Suprapubic skin (tissue), 4 donors: ENCODE measurements at regions not wholly inside any gene's neighbourhood (a gene's known extent, or its start where the extent isn't known, plus 50 kb on each side); places are given as distances from the start of the nearest gene placed in this dataset.

ENCODE experiments used
- CTCF ChIP-seq, 2 donors: fragments of 200-600 bp in 1 of 2; fragments of 450-650 bp in 1 of 2; sonication (generic) in 1 of 2; IDR thresholded peaks; one replicate each; pipeline ENCODE4 v1.5.1; 2016 to 2019; ENCODE audit warnings: antibody characterized with exemption in 2 of 2, mild to moderate bottlenecking in 1 of 2, moderate library complexity in 1 of 2
- POLR2A ChIP-seq, 2 donors: fragments of 450-650 bp; IDR thresholded peaks; one replicate each; pipeline ENCODE4 v1.6.1; 2017; ENCODE audit warnings: antibody characterized with exemption in 2 of 2, mild to moderate bottlenecking in 2 of 2, moderate library complexity in 2 of 2
- POLR2AphosphoS5 ChIP-seq, 3 donors: sonication (generic); formaldehyde crosslinking; IDR thresholded peaks; one replicate each; pipeline ENCODE4 v1.6.1; 2017; ENCODE audit warnings: antibody characterized with exemption in 3 of 3

GRCh38 chr15:88348579-88349230 lies 92.2 kb upstream of the NTRK3 start:
- TF ChIP-seq POLR2A (IDR thresholded peaks at IDR 0.05) (no peak), CTCF (IDR thresholded peaks at IDR 0.05) (no peak), POLR2AphosphoS5 (IDR thresholded peaks at IDR 0.05) (no peak)
